CD14-positive monocyte (primary cell): ENCODE measurements at regions not wholly inside any gene's neighbourhood (a gene's known extent, or its start where the extent isn't known, plus 50 kb on each side); places are given as distances from the start of the nearest gene placed in this dataset.

Experiments
- DNase-seq, 3 donors: peaks; one replicate each; pipeline ENCODE4 v3.0.0-alpha.2; 2011 to 2022
- H2AFZ ChIP-seq: 2 replicates; pipeline ENCODE4 v1.6.0; 2012; ENCODE audit warnings: mild to moderate bottlenecking, low read depth, low read length, inconsistent platforms; ENCODE audit not compliant: insufficient read depth, poor library complexity, severe bottlenecking
- H3K27ac ChIP-seq, 2 donors: 1 replicate in 1 of 2; 2 replicates in 1 of 2; pipeline ENCODE4 v1.5.1; 2012 to 2013; ENCODE audit warnings: low read length in 2 of 2, control low read depth in 1 of 2, inconsistent platforms in 1 of 2, low read depth in 1 of 2, mild to moderate bottlenecking in 1 of 2
- H3K27me3 ChIP-seq, 2 donors: one replicate each; pipeline versions ENCODE4 v1.6.0 to v1.6.1; 2011 to 2013; ENCODE audit warnings: low read length in 2 of 2; ENCODE audit not compliant: control insufficient read depth in 2 of 2, insufficient read depth in 2 of 2
- H3K36me3 ChIP-seq, 2 donors: replicated peaks in 1 of 2; 1 replicate in 1 of 2; 2 replicates in 1 of 2; pipeline versions ENCODE4 v1.5.1 to v1.6.1; 2012 to 2013; ENCODE audit warnings: low read length in 2 of 2, control low read depth in 1 of 2, inconsistent platforms in 1 of 2, mild to moderate bottlenecking in 1 of 2; ENCODE audit not compliant: insufficient read depth in 2 of 2, control insufficient read depth in 1 of 2
- H3K4me1 ChIP-seq, 2 donors: 1 replicate in 1 of 2; 2 replicates in 1 of 2; pipeline versions ENCODE4 v1.5.1 to v1.6.1; 2012 to 2013; ENCODE audit warnings: low read length in 2 of 2, control low read depth in 1 of 2, inconsistent platforms in 1 of 2, mild to moderate bottlenecking in 1 of 2, moderate library complexity in 1 of 2; ENCODE audit not compliant: insufficient read depth in 2 of 2, control insufficient read depth in 1 of 2
- H3K4me2 ChIP-seq: replicated peaks from 2 replicates; pipeline ENCODE3; 2012; ENCODE audit warnings: low read length, moderate library complexity, mild to moderate bottlenecking; ENCODE audit not compliant: poor library complexity, severe bottlenecking; ENCODE audit errors: extremely low read depth
- H3K4me3 ChIP-seq, 3 experiments: fragments of 200-600 bp in 1 of 3; sonication (generic) in 1 of 3; replicated peaks in 1 of 3; 1 replicate in 2 of 3; 2 replicates in 1 of 3; pipeline ENCODE4 v1.5.1; 2011 to 2013; ENCODE audit warnings: low read length in 3 of 3, mild to moderate bottlenecking in 3 of 3, control low read depth in 2 of 3, low read depth in 2 of 3, inconsistent platforms in 1 of 3, moderate library complexity in 1 of 3
- H3K79me2 ChIP-seq: 2 replicates; pipeline ENCODE4 v1.6.0; 2012; ENCODE audit warnings: mild to moderate bottlenecking, control low read depth, inconsistent platforms, low read length, moderate library complexity; ENCODE audit not compliant: insufficient read depth
- H3K9ac ChIP-seq: 2 replicates; pipeline ENCODE4 v1.6.0; 2017; ENCODE audit warnings: low read length, mild to moderate bottlenecking; ENCODE audit not compliant: insufficient read depth, poor library complexity, severe bottlenecking
- H3K9me3 ChIP-seq, 2 donors: replicated peaks in 1 of 2; 1 replicate in 1 of 2; 2 replicates in 1 of 2; pipeline versions ENCODE4 v1.5.1 to v1.6.1; 2012 to 2013; ENCODE audit warnings: low read length in 2 of 2, control low read depth in 1 of 2; ENCODE audit not compliant: control insufficient read depth in 1 of 2, insufficient read depth in 1 of 2
- H4K20me1 ChIP-seq: 2 replicates; pipeline ENCODE4 v1.6.0; 2012; ENCODE audit warnings: mild to moderate bottlenecking, low read length, control low read depth, moderate library complexity; ENCODE audit not compliant: insufficient read depth
- H3K27ac Mint-ChIP-seq, 7 donors: one replicate each; pipeline ENCODE4 v1.8.0; 2020; ENCODE audit warnings: mild to moderate bottlenecking in 7 of 7, mixed read lengths in 7 of 7, moderate library complexity in 6 of 7, inconsistent platforms in 2 of 7
- H3K27me3 Mint-ChIP-seq, 3 donors: one replicate each; pipeline ENCODE4 v1.8.0; 2021 to 2022; ENCODE audit warnings: low read depth in 3 of 3, mild to moderate bottlenecking in 3 of 3, mixed read lengths in 3 of 3, moderate library complexity in 3 of 3, inconsistent platforms in 1 of 3
- H3K36me3 Mint-ChIP-seq, 2 donors: one replicate each; pipeline ENCODE4 v1.8.0; 2020; ENCODE audit warnings: mixed read lengths in 2 of 2, inconsistent platforms in 1 of 2, mild to moderate bottlenecking in 1 of 2
- H3K4me1 Mint-ChIP-seq: one replicate; pipeline ENCODE4 v1.8.0; 2020; ENCODE audit warnings: mild to moderate bottlenecking, mixed read lengths
- H3K4me3 Mint-ChIP-seq, 2 donors: one replicate each; pipeline ENCODE4 v1.8.0; 2020; ENCODE audit warnings: mild to moderate bottlenecking in 2 of 2, mixed read lengths in 2 of 2, moderate library complexity in 1 of 2
- H3K9me3 Mint-ChIP-seq, 7 donors: one replicate each; pipeline ENCODE4 v1.8.0; 2020 to 2022; ENCODE audit warnings: mixed read lengths in 7 of 7, mild to moderate bottlenecking in 6 of 7, moderate library complexity in 6 of 7, inconsistent platforms in 2 of 7
- WGBS: methylation state at CpG from one replicate; pipeline ENCODE4 v1.1.5; 2013; ENCODE audit warnings: missing lambda C conversion rate; ENCODE audit not compliant: insufficient coverage; 5-methylcytosine and 5-hydroxymethylcytosine counted together
- intact Hi-C, 2 donors: fragments of 100-400 bp; cut with micrococcal nuclease; formaldehyde crosslinking; loops; one replicate each; pipeline versions ENCODE4 v1.15.0 to v1.15.1; 2023
- TF ChIP-seq, protein P1 (sequence below): fragments of 200-600 bp; IDR thresholded peaks from one replicate; pipeline ENCODE4 v1.8.0; 2022; ENCODE audit warnings: antibody characterized with exemption, mild to moderate bottlenecking

DNA sequence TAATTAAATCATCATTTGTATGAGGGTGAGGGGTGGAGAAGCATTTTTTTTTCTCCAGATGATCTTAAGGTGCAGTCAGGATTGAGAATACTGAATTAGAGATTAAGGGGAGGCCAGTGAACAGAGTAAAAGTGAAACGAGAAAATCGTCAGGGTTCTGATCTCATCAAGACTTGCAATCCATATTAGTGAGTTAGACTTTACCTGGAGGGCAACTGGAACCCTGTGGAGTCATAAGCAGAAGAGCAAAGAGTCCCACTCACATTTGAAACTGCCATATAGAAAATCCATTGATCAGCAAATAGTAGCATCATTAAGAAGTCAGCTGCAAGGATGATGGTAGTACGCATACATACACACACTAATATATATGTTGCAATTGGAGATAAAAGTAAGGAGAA, 466.2 kb upstream of the PAPPA start:
- H3K27ac Mint-ChIP-seq, result no peak overlapping the region

GRCh38 chr9:115689331-115689730, 464.3 kb upstream of the PAPPA start:
- Histone ChIP-seq H3K4me2 (no peak overlapping the region), H3K79me2 (no peaks in the 10 kb centered on the region), H3K27ac (no peak overlapping the region), H3K9me3 (no peaks in the 10 kb centered on the region), H4K20me1 (no peaks in the 10 kb centered on the region), H3K27me3 (no peaks in the 10 kb centered on the region), H3K4me3 (no peak overlapping the region), H3K4me1 (no peaks in the 10 kb centered on the region), H3K36me3 (no peaks in the 10 kb centered on the region), H3K9ac (no peak overlapping the region), H2AFZ (no peak overlapping the region)
- H3K36me3 Mint-ChIP-seq, result no peaks in the 10 kb centered on the region
- H3K4me3 Mint-ChIP-seq, result no peak overlapping the region
- no peak for DNase-seq
- no peaks in the 10 kb centered on the region for H3K4me1 Mint-ChIP-seq
- WGBS, result no CpG with 5 or more reads among the region's 1 CpG
- no peak overlapping the region for H3K27ac Mint-ChIP-seq
- TF ChIP-seq, protein P1, sequence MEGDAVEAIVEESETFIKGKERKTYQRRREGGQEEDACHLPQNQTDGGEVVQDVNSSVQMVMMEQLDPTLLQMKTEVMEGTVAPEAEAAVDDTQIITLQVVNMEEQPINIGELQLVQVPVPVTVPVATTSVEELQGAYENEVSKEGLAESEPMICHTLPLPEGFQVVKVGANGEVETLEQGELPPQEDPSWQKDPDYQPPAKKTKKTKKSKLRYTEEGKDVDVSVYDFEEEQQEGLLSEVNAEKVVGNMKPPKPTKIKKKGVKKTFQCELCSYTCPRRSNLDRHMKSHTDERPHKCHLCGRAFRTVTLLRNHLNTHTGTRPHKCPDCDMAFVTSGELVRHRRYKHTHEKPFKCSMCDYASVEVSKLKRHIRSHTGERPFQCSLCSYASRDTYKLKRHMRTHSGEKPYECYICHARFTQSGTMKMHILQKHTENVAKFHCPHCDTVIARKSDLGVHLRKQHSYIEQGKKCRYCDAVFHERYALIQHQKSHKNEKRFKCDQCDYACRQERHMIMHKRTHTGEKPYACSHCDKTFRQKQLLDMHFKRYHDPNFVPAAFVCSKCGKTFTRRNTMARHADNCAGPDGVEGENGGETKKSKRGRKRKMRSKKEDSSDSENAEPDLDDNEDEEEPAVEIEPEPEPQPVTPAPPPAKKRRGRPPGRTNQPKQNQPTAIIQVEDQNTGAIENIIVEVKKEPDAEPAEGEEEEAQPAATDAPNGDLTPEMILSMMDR, result no peak
- no peaks in the 10 kb centered on the region for H3K27me3 Mint-ChIP-seq
- H3K9me3 Mint-ChIP-seq, result peaks cover 0 to 2% (median 0%) of the 10 kb centered on the region in 7 donors
- intact Hi-C loops, result loop anchor here in 1 of 2 donors (10.0 kb wide), 1 partner anchor 65 kb away; no protein-coding TSS in a partner anchor

More for the DNA sequence above, 466.2 kb upstream of the PAPPA start:
- no peaks in the 10 kb centered on the region for H3K36me3 ChIP-seq
- H3K4me1 ChIP-seq, result no peaks in the 10 kb centered on the region
- H3K4me3 ChIP-seq, result no peak overlapping the region
- H3K9ac ChIP-seq, result no peak overlapping the region
- Mint-ChIP-seq H3K9me3 (peaks cover 0 to 4% (median 1%) of the 10 kb centered on the region in 7 donors), H3K36me3 (no peaks in the 10 kb centered on the region), H3K4me3 (no peak overlapping the region), H3K4me1 (no peaks in the 10 kb centered on the region), H3K27me3 (no peaks in the 10 kb centered on the region)
- intact Hi-C loops, result loop anchor here in 1 of 2 donors (10.0 kb wide), 1 partner anchor 63 kb away; no protein-coding TSS in a partner anchor
- TF ChIP-seq, protein P1, result no peak
- H2AFZ ChIP-seq, result no peak overlapping the region
- DNase-seq, result no peak
- no peaks in the 10 kb centered on the region for H4K20me1 ChIP-seq
- H3K79me2 ChIP-seq, result no peaks in the 10 kb centered on the region
- H3K27ac ChIP-seq, result no peak overlapping the region
- H3K27me3 ChIP-seq, result no peaks in the 10 kb centered on the region
- H3K4me2 ChIP-seq, result no peak overlapping the region
- 92% methylated on average over 2 of the region's 3 CpGs for WGBS
- H3K9me3 ChIP-seq, result no peaks in the 10 kb centered on the region
